A673 (cell line): ENCODE measurements at regions not wholly inside any gene's neighbourhood (a gene's known extent, or its start where the extent isn't known, plus 50 kb on each side); places are given as distances from the start of the nearest gene placed in this dataset.

Source experiments
- EZH2 ChIP-seq: fragments of 200-600 bp; sonication (generic); IDR thresholded peaks from 2 replicates; pipeline ENCODE4 v1.6.1; 2017; ENCODE audit warnings: borderline replicate concordance, low read depth, mild to moderate bottlenecking, mixed read lengths, antibody characterized with exemption, low read length; ENCODE audit not compliant: poor library complexity, severe bottlenecking
- TF ChIP-seq, protein P1 (sequence below): fragments of 300-800, 200-600 bp; sonication (generic); conservative IDR thresholded peaks from 2 replicates; pipeline ENCODE4 v1.5.1; 2017; ENCODE audit warnings: low read depth, mild to moderate bottlenecking, antibody characterized with exemption, low read length, moderate library complexity, mixed read lengths

DNA sequence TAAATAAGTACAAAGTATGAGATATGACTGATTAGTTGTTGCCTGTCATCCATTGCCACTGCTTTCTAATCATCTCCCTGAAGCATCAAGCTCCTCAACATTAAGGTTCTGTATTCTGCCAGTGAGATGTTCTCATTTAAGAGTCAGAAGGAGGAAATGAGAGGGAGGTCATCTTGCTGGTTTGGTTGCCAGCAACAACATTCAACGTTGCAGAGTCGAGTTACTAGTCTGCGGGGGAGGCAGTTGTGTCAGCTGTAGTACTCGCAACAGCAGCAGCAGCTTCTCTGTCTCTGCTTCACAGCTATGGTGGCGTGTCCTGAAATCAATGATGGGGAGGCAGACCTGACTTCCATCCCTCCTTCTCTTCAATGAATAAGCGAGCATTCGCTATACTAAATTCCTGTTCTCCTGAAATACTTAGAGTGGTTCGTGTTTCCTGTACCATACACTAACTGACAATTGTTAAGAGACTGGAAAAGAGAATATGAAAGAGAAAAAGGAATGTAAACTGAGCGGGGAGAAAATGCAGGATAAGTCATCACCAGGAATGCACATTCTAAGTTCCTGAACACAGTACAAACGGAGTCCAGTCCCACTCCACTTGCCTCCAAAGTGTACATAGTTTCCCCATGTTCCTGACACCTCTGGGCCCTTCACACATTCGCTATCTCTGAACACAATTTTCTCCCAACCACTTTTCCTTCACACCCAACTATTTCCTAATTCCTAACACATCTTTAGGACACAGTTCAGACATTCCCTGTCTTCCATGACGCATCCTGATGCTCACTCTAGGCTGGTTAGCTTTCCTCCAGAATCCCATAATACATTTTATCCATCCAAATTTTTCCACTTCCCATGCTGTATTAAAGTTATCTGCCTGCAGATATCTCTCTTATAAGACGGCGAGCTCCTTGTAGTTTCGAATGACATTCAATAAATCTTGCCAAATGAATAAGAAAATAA is 263.0 kb downstream of the KLF12 start:
- TF ChIP-seq, protein P1, sequence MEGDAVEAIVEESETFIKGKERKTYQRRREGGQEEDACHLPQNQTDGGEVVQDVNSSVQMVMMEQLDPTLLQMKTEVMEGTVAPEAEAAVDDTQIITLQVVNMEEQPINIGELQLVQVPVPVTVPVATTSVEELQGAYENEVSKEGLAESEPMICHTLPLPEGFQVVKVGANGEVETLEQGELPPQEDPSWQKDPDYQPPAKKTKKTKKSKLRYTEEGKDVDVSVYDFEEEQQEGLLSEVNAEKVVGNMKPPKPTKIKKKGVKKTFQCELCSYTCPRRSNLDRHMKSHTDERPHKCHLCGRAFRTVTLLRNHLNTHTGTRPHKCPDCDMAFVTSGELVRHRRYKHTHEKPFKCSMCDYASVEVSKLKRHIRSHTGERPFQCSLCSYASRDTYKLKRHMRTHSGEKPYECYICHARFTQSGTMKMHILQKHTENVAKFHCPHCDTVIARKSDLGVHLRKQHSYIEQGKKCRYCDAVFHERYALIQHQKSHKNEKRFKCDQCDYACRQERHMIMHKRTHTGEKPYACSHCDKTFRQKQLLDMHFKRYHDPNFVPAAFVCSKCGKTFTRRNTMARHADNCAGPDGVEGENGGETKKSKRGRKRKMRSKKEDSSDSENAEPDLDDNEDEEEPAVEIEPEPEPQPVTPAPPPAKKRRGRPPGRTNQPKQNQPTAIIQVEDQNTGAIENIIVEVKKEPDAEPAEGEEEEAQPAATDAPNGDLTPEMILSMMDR, result no peak
- TF ChIP-seq EZH2, result no peak
